Astrocyte (in vitro differentiated cells and primary cell): ENCODE measurements at regions not wholly inside any gene's neighbourhood (a gene's known extent, or its start where the extent isn't known, plus 50 kb on each side); places are given as distances from the start of the nearest gene placed in this dataset.

ENCODE experiments used
- CTCF ChIP-seq: IDR thresholded peaks from 2 replicates; pipeline ENCODE4 v1.5.1; 2011; ENCODE audit warnings: low read depth, mild to moderate bottlenecking, inconsistent platforms, low read length, moderate library complexity; ENCODE audit not compliant: insufficient read depth
- EZH2 ChIP-seq: IDR thresholded peaks from 2 replicates; pipeline ENCODE4 v1.6.1; 2012; ENCODE audit warnings: mild to moderate bottlenecking, low read length, inconsistent platforms; ENCODE audit not compliant: insufficient read depth

DNA sequence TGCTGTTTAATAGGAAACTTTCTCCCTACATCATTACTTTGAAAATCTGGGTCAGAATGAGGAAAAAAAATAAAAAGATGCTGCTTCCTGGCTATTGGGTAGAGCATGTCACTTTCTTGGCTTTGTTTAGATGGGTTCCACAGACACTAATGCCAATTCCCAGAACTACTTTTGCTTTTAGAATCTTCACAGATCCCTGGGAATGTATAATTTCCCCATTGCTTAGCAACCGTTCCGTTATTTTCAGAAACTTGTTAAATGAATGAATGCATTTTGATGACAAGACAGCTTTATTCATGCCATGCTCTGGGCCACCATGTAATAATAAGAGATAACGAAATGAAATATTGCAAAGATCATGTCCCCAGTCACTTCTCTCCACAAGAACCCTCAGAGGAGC lies 126.5 kb upstream of the TRPC7 start:
- TF ChIP-seq CTCF = no peak
- no peak for TF ChIP-seq EZH2
